Fibroblast of mammary gland (primary cell): ENCODE measurements at regions not wholly inside any gene's neighbourhood (a gene's known extent, or its start where the extent isn't known, plus 50 kb on each side); places are given as distances from the start of the nearest gene placed in this dataset.
"Not testable (repeated sequence)": the region's sequence is repeated elsewhere in the genome, so short reads cannot be mapped to it uniquely, and the experiment has no call there.

Experiments used
- DNase-seq: peaks from one replicate; pipeline ENCODE4 v3.0.0-alpha.2; 2010; ENCODE audit warnings: low read depth
- H3K4me3 ChIP-seq: 2 replicates; pipeline ENCODE4 v1.5.1; 2011; ENCODE audit warnings: low read depth, mild to moderate bottlenecking, low read length, moderate library complexity; ENCODE audit not compliant: control insufficient read depth
- CTCF ChIP-seq: conservative IDR thresholded peaks from 2 replicates; pipeline ENCODE4 v1.5.1; 2011; ENCODE audit warnings: low read depth, low read length, inconsistent platforms; ENCODE audit not compliant: control insufficient read depth, insufficient read depth

- peak; percentile 18 for TF ChIP-seq CTCF
- peak; percentile 48 for DNase-seq
- peak overlapping the region; percentile 30 for H3K4me3 ChIP-seq
These were observed 532.8 kb downstream of the RFPL4B start for GRCh38 chr6:112879920-112880413.

GRCh38 chr6:112881027-112881426, 533.9 kb downstream of the RFPL4B start:
- peak; percentile 72 for DNase-seq
- no peak for TF ChIP-seq CTCF
- no peak overlapping the region for H3K4me3 ChIP-seq

- H3K4me3 ChIP-seq: no peak overlapping the region
- peak; percentile 42 for DNase-seq
- TF ChIP-seq CTCF: no peak
These were observed 535.0 kb downstream of the RFPL4B start for GRCh38 chr6:112881828-112882780.

- no peak overlapping the region for H3K4me3 ChIP-seq
- no peak for TF ChIP-seq CTCF
- no peak for DNase-seq
These were observed 536.0 kb downstream of the RFPL4B start for GRCh38 chr6:112883095-112883494.

GRCh38 chr6:112886415-112886814, 539.3 kb downstream of the RFPL4B start:
- no peak for TF ChIP-seq CTCF
- H3K4me3 ChIP-seq: no peak overlapping the region
- DNase-seq: no peak

- DNase-seq, H3K4me3 ChIP-seq: not testable (repeated sequence)
These were observed 540.3 kb downstream of the RFPL4B start for GRCh38 chr6:112887424-112887823.

GRCh38 chr6:112899541-112899940, 552.4 kb downstream of the RFPL4B start:
- TF ChIP-seq CTCF: no peak
- DNase-seq: no peak
- no peak overlapping the region for H3K4me3 ChIP-seq
